BE2C (cell line): ENCODE measurements at regions not wholly inside any gene's neighbourhood (a gene's known extent, or its start where the extent isn't known, plus 50 kb on each side); places are given as distances from the start of the nearest gene placed in this dataset.
"Not testable (repeated sequence)": the region's sequence is repeated elsewhere in the genome, so short reads cannot be mapped to it uniquely, and the experiment has no call there.

ENCODE experiments used
- DNase-seq: peaks from one replicate; pipeline ENCODE4 v3.0.0-alpha.2; 2020
- H3K27me3 ChIP-seq: fragments of 250-450 bp; sonication (Bioruptor Pico); 2 replicates; pipeline ENCODE4 v1.5.1; 2020; ENCODE audit warnings: mild to moderate bottlenecking
- H3K36me3 ChIP-seq: fragments of 250-450 bp; sonication (Bioruptor Pico); 2 replicates; pipeline ENCODE4 v1.5.1; 2020; ENCODE audit warnings: mild to moderate bottlenecking
- H3K4me1 ChIP-seq: fragments of 250-450 bp; sonication (Bioruptor Pico); 2 replicates; pipeline ENCODE4 v1.5.1; 2020
- H3K4me3 ChIP-seq: 2 replicates; pipeline ENCODE4 v1.5.1; 2011; ENCODE audit warnings: low read depth, low read length
- H3K9me3 ChIP-seq: fragments of 250-450 bp; sonication (Bioruptor Pico); 2 replicates; pipeline ENCODE4 v1.5.1; 2020
- CTCF ChIP-seq: IDR thresholded peaks from 2 replicates; pipeline ENCODE4 v1.5.1; 2012; ENCODE audit warnings: mild to moderate bottlenecking, low read depth, low read length

GRCh38 chr2:216985658-216986141 is 125.8 kb upstream of the TNP1 start:
- Histone ChIP-seq H3K9me3 (no peaks in the 10 kb centered on the region), H3K27me3 (no peaks in the 10 kb centered on the region), H3K36me3 (no peaks in the 10 kb centered on the region), H3K4me3 (no peak overlapping the region), H3K4me1 (no peaks in the 10 kb centered on the region)
- no peak for DNase-seq
- TF ChIP-seq CTCF: no peak

GRCh38 chr2:216984937-216985336 is 125.1 kb upstream of the TNP1 start:
- H3K9me3 ChIP-seq: no peaks in the 10 kb centered on the region
- DNase-seq: no peak
- H3K27me3 ChIP-seq: no peaks in the 10 kb centered on the region
- no peak overlapping the region for H3K4me3 ChIP-seq
- H3K4me1 ChIP-seq: no peaks in the 10 kb centered on the region
- no peaks in the 10 kb centered on the region for H3K36me3 ChIP-seq
- no peak for TF ChIP-seq CTCF

- H3K27me3 ChIP-seq, H3K4me3 ChIP-seq, H3K36me3 ChIP-seq, H3K9me3 ChIP-seq, H3K4me1 ChIP-seq, DNase-seq: not testable (repeated sequence)
- peak; percentile 32 for TF ChIP-seq CTCF
Observed at GRCh38 chr2:216981951-216982350, 122.1 kb upstream of the TNP1 start.

- not testable (repeated sequence) for DNase-seq, H3K36me3 ChIP-seq, H3K4me3 ChIP-seq, H3K27me3 ChIP-seq, H3K9me3 ChIP-seq, H3K4me1 ChIP-seq
Observed at GRCh38 chr2:216980510-216980909, 120.6 kb upstream of the TNP1 start.

GRCh38 chr2:216974321-216975302 is 114.7 kb upstream of the TNP1 start:
- Histone ChIP-seq H3K4me3 (no peak overlapping the region), H3K36me3 (no peaks in the 10 kb centered on the region)
- no peak for TF ChIP-seq CTCF

GRCh38 chr2:216971593-216971992 is 111.7 kb upstream of the TNP1 start:
- Histone ChIP-seq H3K4me1 (no peaks in the 10 kb centered on the region), H3K9me3 (no peaks in the 10 kb centered on the region), H3K4me3 (no peak overlapping the region), H3K27me3 (no peaks in the 10 kb centered on the region), H3K36me3 (no peaks in the 10 kb centered on the region)
- no peak for DNase-seq
- no peak for TF ChIP-seq CTCF

More at GRCh38 chr2:216974321-216975302, 114.7 kb upstream of the TNP1 start:
- no peaks in the 10 kb centered on the region for H3K27me3 ChIP-seq
- H3K9me3 ChIP-seq: no peaks in the 10 kb centered on the region; the same call in 1 of the 2 replicates
- no peaks in the 10 kb centered on the region for H3K4me1 ChIP-seq
- DNase-seq: no peak
